ENCODE measurements at regions not wholly inside any gene's neighbourhood (a gene's known extent, or its start where the extent isn't known, plus 50 kb on each side); places are given as distances from the start of the nearest gene placed in this dataset.

GRCh38 chr16:73840728-73841127, 455.9 kb upstream of the PSMD7 start:
- DNase-seq = no peak
- no peak for TF ChIP-seq CTCF (IDR thresholded peaks at IDR 0.05; ENCODE audit: low read depth, low read length)
- peaks cover 14% of the 10 kb centered on the region for H3K27me3 ChIP-seq (ENCODE audit: insufficient read depth, low read depth, severe bottlenecking)
- no peaks in the 10 kb centered on the region for H3K36me3 ChIP-seq
- no peak overlapping the region for H3K27ac ChIP-seq
- H3K9me3 ChIP-seq (ENCODE audit: severe bottlenecking) = no peaks in the 10 kb centered on the region
- H3K4me3 ChIP-seq (ENCODE audit: low read depth, low read length) = no peak overlapping the region

- Histone ChIP-seq H3K27me3 (ENCODE audit: insufficient read depth, low read depth, severe bottlenecking) (peaks cover 30% of the 10 kb centered on the region), H3K4me3 (ENCODE audit: low read depth, low read length) (no peak overlapping the region), H3K27ac (no peak overlapping the region), H3K36me3 (no peaks in the 10 kb centered on the region), H3K9me3 (ENCODE audit: severe bottlenecking) (no peaks in the 10 kb centered on the region)
- TF ChIP-seq CTCF (IDR thresholded peaks at IDR 0.05; ENCODE audit: low read depth, low read length) = no peak
- no peak for DNase-seq
Observed at GRCh38 chr16:73831220-73831619, 465.4 kb upstream of the PSMD7 start.

DNA sequence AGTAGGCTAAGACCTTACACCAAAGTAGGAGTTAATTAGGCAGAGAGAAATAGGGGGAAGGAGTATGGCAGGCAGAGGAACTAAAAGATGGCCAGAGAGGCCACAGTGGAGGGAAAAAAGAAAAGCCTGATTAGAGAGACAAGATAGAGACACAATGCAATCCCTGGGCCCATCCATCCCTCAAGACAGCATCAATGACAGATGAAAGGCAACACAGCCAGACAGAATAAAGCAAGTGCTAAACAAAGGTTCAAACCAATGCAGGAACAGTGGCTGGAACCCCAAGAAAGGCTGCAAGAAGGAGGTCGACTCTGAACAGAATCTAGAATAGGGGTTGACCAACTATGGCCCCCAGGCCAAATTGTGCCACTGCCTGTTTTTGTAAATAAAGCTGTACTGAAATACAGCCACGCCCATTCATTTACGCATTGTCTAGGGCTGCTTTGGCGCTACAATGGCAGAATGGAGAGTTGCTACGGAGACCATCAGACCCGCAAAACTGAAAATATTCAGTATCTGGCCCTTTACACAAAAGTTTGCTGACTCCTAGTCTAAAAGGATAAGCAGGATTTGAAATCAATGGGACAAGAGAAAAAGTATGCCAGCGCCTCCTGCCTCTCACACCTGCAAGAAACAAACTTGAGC, 473.3 kb upstream of the PSMD7 start:
- Histone ChIP-seq H3K27me3 (ENCODE audit: insufficient read depth, low read depth, severe bottlenecking) (peaks cover 6% of the 10 kb centered on the region), H3K9me3 (ENCODE audit: severe bottlenecking) (no peaks in the 10 kb centered on the region), H3K4me3 (ENCODE audit: low read depth, low read length) (no peak overlapping the region), H3K27ac (no peak overlapping the region), H3K36me3 (no peaks in the 10 kb centered on the region)
- no peak for DNase-seq
- TF ChIP-seq CTCF (IDR thresholded peaks at IDR 0.05; ENCODE audit: low read depth, low read length) = no peak

- Histone ChIP-seq H3K9me3 (ENCODE audit: severe bottlenecking) (no peaks in the 10 kb centered on the region), H3K27me3 (ENCODE audit: insufficient read depth, low read depth, severe bottlenecking) (peaks cover 6% of the 10 kb centered on the region), H3K27ac (no peak overlapping the region), H3K4me3 (ENCODE audit: low read depth, low read length) (no peak overlapping the region), H3K36me3 (no peaks in the 10 kb centered on the region)
- no peak for TF ChIP-seq CTCF (IDR thresholded peaks at IDR 0.05; ENCODE audit: low read depth, low read length)
- no peak for DNase-seq
Observed at GRCh38 chr16:73817526-73818324, 478.9 kb upstream of the PSMD7 start.

GRCh38 chr16:73813527-73813926, 483.1 kb upstream of the PSMD7 start:
- no peak overlapping the region for H3K4me3 ChIP-seq (ENCODE audit: low read depth, low read length)
- H3K9me3 ChIP-seq (ENCODE audit: severe bottlenecking) = no peaks in the 10 kb centered on the region
- TF ChIP-seq CTCF (IDR thresholded peaks at IDR 0.05; ENCODE audit: low read depth, low read length) = no peak
- no peak overlapping the region for H3K27ac ChIP-seq
- DNase-seq = no peak
- H3K27me3 ChIP-seq (ENCODE audit: insufficient read depth, low read depth, severe bottlenecking) = peaks cover 2% of the 10 kb centered on the region
- H3K36me3 ChIP-seq = no peaks in the 10 kb centered on the region
